ENCODE measurements at regions not wholly inside any gene's neighbourhood (a gene's known extent, or its start where the extent isn't known, plus 50 kb on each side); places are given as distances from the start of the nearest gene placed in this dataset.

DNA sequence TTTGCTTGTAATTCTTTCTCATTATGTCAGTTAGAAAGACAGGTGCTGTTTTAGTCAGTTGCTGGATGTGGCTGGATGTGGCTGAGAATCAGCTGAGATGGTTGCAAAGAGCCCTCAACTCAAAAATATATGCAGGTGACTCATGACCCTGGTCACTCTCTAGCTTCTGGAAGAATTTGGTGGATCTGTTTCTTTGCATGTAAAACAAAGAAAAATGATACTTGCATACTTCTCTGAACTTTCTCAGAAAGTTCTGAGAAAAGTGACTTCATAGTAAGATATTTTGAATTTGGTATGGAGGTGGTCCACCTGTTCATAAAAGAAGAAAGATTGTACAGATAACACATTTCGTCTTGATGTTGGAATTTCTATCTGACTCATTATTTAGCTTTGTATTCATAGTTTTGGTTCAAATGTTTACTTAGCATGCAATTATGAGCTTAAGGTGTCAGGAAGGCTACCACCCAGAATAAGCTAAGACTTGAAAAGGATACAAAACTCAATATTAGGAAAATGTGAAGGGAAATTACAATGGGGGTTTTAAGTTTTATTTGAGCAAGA, 163.2 kb upstream of the OLIG3 start:
- TF ChIP-seq, protein P1, sequence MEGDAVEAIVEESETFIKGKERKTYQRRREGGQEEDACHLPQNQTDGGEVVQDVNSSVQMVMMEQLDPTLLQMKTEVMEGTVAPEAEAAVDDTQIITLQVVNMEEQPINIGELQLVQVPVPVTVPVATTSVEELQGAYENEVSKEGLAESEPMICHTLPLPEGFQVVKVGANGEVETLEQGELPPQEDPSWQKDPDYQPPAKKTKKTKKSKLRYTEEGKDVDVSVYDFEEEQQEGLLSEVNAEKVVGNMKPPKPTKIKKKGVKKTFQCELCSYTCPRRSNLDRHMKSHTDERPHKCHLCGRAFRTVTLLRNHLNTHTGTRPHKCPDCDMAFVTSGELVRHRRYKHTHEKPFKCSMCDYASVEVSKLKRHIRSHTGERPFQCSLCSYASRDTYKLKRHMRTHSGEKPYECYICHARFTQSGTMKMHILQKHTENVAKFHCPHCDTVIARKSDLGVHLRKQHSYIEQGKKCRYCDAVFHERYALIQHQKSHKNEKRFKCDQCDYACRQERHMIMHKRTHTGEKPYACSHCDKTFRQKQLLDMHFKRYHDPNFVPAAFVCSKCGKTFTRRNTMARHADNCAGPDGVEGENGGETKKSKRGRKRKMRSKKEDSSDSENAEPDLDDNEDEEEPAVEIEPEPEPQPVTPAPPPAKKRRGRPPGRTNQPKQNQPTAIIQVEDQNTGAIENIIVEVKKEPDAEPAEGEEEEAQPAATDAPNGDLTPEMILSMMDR (IDR thresholded peaks at IDR 0.05; ENCODE audit: control extremely low read depth, extremely low read depth): no peak
- H3K27me3 ChIP-seq (ENCODE audit: control insufficient read depth in 3 of 3, insufficient read depth in 3 of 3, low read length in 2 of 3): no peaks in the 10 kb centered on the region

DNA sequence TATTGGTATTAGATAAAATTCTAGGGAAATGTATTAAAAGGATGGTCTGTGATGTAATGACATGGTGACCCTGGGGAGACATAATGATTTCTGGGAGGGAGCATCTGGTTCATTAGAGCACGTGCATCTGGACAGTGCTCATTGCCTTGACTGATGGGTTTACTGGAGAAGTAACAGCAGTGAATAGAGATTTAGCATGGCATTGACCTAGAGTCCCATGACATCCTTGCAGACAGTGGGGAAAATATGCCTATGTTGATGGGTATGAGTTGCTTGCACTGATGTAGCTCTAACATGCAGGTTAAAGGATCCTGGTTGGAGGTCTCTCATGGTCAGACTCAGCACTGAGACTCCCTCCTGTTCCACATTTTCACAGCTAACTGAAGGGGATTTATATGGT, 164.1 kb upstream of the OLIG3 start:
- no peak overlapping the region for H3K27ac ChIP-seq (ENCODE audit: low read depth in 1 of 2, low read length in 1 of 2)
- no peaks in the 10 kb centered on the region for H3K4me1 ChIP-seq (ENCODE audit: control insufficient read depth in 5 of 5, insufficient read depth in 5 of 5, low read length in 5 of 5)
- no peak for ATAC-seq (ENCODE audit: insufficient read depth, low FRiP score)
- 80 to 89% methylated on average over 1 of the region's 1 CpG for WGBS, 2 donors
- no peak overlapping the region for H3K4me3 ChIP-seq
- H3K36me3 ChIP-seq (ENCODE audit: control insufficient read depth in 4 of 4, insufficient read depth in 4 of 4, low read length in 4 of 4): no peaks in the 10 kb centered on the region
- H3K9me3 ChIP-seq (ENCODE audit: control insufficient read depth in 4 of 4, insufficient read depth in 3 of 4, low read length in 3 of 4): peaks cover 2 to 15% (median 8%) of the 10 kb centered on the region in 4 donors
- no peaks in the 10 kb centered on the region for H3K27me3 ChIP-seq (ENCODE audit: control insufficient read depth in 3 of 3, insufficient read depth in 3 of 3, low read length in 2 of 3)
- TF ChIP-seq, protein P1 (IDR thresholded peaks at IDR 0.05; ENCODE audit: control extremely low read depth, extremely low read depth): no peak
- DNase-seq: no peak
- H3K9ac ChIP-seq (ENCODE audit: insufficient read depth in 1 of 2, low read length in 2 of 2): no peak overlapping the region

More for the DNA sequence above, 163.2 kb upstream of the OLIG3 start:
- no peak for ATAC-seq (ENCODE audit: insufficient read depth, low FRiP score)
- no peaks in the 10 kb centered on the region for H3K4me1 ChIP-seq (ENCODE audit: control insufficient read depth in 5 of 5, insufficient read depth in 5 of 5, low read length in 5 of 5)
- no peaks in the 10 kb centered on the region for H3K36me3 ChIP-seq (ENCODE audit: control insufficient read depth in 4 of 4, insufficient read depth in 4 of 4, low read length in 4 of 4)
- H3K9ac ChIP-seq (ENCODE audit: insufficient read depth in 1 of 2, low read length in 2 of 2): no peak overlapping the region
- H3K9me3 ChIP-seq (ENCODE audit: control insufficient read depth in 4 of 4, insufficient read depth in 3 of 4, low read length in 3 of 4): peaks cover 3 to 19% (median 13%) of the 10 kb centered on the region in 4 donors
- DNase-seq: no peak
- H3K4me3 ChIP-seq: no peak overlapping the region
- H3K27ac ChIP-seq (ENCODE audit: low read depth in 1 of 2, low read length in 1 of 2): no peak overlapping the region
- 62 to 74% methylated on average over 1 of the region's 1 CpG for WGBS, 2 donors

GRCh38 chr6:137659871-137660270, 165.7 kb upstream of the OLIG3 start:
- WGBS, 2 donors: 80 to 87% methylated on average over 3 of the region's 3 CpGs
- H3K4me3 ChIP-seq: no peak overlapping the region
- H3K4me1 ChIP-seq (ENCODE audit: control insufficient read depth in 5 of 5, insufficient read depth in 5 of 5, low read length in 5 of 5): no peaks in the 10 kb centered on the region
- no peaks in the 10 kb centered on the region for H3K27me3 ChIP-seq (ENCODE audit: control insufficient read depth in 3 of 3, insufficient read depth in 3 of 3, low read length in 2 of 3)
- H3K9me3 ChIP-seq (ENCODE audit: control insufficient read depth in 4 of 4, insufficient read depth in 3 of 4, low read length in 3 of 4): peaks cover 0 to 6% (median 4%) of the 10 kb centered on the region in 4 donors
- ATAC-seq (ENCODE audit: insufficient read depth, low FRiP score): no peak
- H3K36me3 ChIP-seq (ENCODE audit: control insufficient read depth in 4 of 4, insufficient read depth in 4 of 4, low read length in 4 of 4): no peaks in the 10 kb centered on the region
- TF ChIP-seq, protein P1 (IDR thresholded peaks at IDR 0.05; ENCODE audit: control extremely low read depth, extremely low read depth): no peak
- H3K9ac ChIP-seq (ENCODE audit: insufficient read depth in 1 of 2, low read length in 2 of 2): no peak overlapping the region
- DNase-seq: no peak
- no peak overlapping the region for H3K27ac ChIP-seq (ENCODE audit: low read depth in 1 of 2, low read length in 1 of 2)

- Histone ChIP-seq H3K4me3 (no peak overlapping the region), H3K9ac (ENCODE audit: insufficient read depth in 1 of 2, low read length in 2 of 2) (no peak overlapping the region), H3K27ac (ENCODE audit: low read depth in 1 of 2, low read length in 1 of 2) (no peak overlapping the region), H3K4me1 (ENCODE audit: control insufficient read depth in 5 of 5, insufficient read depth in 5 of 5, low read length in 5 of 5) (no peaks in the 10 kb centered on the region), H3K27me3 (ENCODE audit: control insufficient read depth in 3 of 3, insufficient read depth in 3 of 3, low read length in 2 of 3) (no peaks in the 10 kb centered on the region), H3K36me3 (ENCODE audit: control insufficient read depth in 4 of 4, insufficient read depth in 4 of 4, low read length in 4 of 4) (no peaks in the 10 kb centered on the region), H3K9me3 (ENCODE audit: control insufficient read depth in 4 of 4, insufficient read depth in 3 of 4, low read length in 3 of 4) (peaks cover 0 to 6% (median 3%) of the 10 kb centered on the region in 4 donors)
- WGBS, 2 donors: 86 to 94% methylated on average over 1 of the region's 1 CpG
- DNase-seq (no peak), ATAC-seq (ENCODE audit: insufficient read depth, low FRiP score) (no peak)
- TF ChIP-seq, protein P1 (IDR thresholded peaks at IDR 0.05; ENCODE audit: control extremely low read depth, extremely low read depth): no peak
Observed at GRCh38 chr6:137660296-137660731, 166.1 kb upstream of the OLIG3 start.
